ENCODE measurements at regions not wholly inside any gene's neighbourhood (a gene's known extent, or its start where the extent isn't known, plus 50 kb on each side); places are given as distances from the start of the nearest gene placed in this dataset.
"Not testable (repeated sequence)": the region's sequence is repeated elsewhere in the genome, so short reads cannot be mapped to it uniquely, and the experiment has no call there.

DNA sequence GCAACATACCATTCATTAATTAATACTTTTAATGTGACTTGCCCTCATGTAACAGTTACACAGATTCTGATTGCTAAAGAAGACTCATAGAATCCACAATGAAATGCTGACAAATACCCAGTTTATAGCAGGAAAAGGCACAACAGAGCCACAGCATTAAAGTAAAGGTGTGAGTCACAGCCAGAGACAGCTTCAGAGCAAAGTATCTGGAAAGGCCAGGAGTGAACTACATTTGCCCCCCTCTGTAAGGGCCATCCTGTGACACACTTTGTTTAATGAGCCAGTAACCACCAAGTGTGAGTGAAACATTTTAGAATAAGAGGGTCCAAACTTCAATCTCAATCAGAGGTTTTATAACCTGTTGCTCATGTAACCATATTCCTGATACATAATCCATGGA lies 133.8 kb upstream of the TACR3 start:
- DNase-seq (no peak), ATAC-seq (no peak)
- TF ChIP-seq, protein P1, sequence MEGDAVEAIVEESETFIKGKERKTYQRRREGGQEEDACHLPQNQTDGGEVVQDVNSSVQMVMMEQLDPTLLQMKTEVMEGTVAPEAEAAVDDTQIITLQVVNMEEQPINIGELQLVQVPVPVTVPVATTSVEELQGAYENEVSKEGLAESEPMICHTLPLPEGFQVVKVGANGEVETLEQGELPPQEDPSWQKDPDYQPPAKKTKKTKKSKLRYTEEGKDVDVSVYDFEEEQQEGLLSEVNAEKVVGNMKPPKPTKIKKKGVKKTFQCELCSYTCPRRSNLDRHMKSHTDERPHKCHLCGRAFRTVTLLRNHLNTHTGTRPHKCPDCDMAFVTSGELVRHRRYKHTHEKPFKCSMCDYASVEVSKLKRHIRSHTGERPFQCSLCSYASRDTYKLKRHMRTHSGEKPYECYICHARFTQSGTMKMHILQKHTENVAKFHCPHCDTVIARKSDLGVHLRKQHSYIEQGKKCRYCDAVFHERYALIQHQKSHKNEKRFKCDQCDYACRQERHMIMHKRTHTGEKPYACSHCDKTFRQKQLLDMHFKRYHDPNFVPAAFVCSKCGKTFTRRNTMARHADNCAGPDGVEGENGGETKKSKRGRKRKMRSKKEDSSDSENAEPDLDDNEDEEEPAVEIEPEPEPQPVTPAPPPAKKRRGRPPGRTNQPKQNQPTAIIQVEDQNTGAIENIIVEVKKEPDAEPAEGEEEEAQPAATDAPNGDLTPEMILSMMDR (IDR thresholded peaks at IDR 0.05): no peak
- TF ChIP-seq POLR2A (IDR thresholded peaks at IDR 0.05): no peak
- H3K36me3 ChIP-seq: no peaks in the 10 kb centered on the region
- H3K4me1 ChIP-seq: no peaks in the 10 kb centered on the region
- intact Hi-C loops (cut with DNase I): no loop called here
- no peak overlapping the region for H3K27ac ChIP-seq
- no peaks in the 10 kb centered on the region for H3K27me3 ChIP-seq
- H3K4me3 ChIP-seq: no peak overlapping the region
- no peaks in the 10 kb centered on the region for H3K9me3 ChIP-seq

DNA sequence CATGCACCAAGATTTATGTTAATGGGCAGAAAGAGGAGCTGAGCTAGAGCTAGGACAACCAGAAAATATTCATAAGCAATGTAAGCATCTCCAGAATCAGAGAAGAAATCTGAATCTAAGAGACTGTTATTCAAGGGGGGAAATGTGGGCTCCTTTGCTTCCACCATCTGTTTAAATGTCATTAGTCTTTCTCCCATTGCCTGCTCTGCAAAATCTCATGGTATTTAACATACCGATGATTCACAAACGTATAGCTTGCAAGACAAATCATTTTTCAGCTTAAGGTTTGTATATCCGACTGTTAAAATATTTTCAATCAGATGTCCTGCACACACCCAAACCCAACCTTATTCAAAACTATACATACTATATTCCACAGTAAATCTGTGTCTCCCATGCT lies 133.4 kb upstream of the TACR3 start:
- WGBS (ENCODE audit: insufficient coverage, low coverage, low lambda C conversion rate, missing lambda C conversion rate): 36% methylated on average over 2 of the region's 3 CpGs
- Histone ChIP-seq H3K4me3 (no peak overlapping the region), H3K9me3 (no peaks in the 10 kb centered on the region), H3K27me3 (no peaks in the 10 kb centered on the region), H3K4me1 (no peaks in the 10 kb centered on the region), H3K27ac (no peak overlapping the region), H3K36me3 (no peaks in the 10 kb centered on the region)
- no peak for DNase-seq
- no peak for TF ChIP-seq POLR2A (IDR thresholded peaks at IDR 0.05)
- TF ChIP-seq, protein P1 (IDR thresholded peaks at IDR 0.05): no peak
- intact Hi-C loops (cut with DNase I): no loop called here
- ATAC-seq: no peak

DNA sequence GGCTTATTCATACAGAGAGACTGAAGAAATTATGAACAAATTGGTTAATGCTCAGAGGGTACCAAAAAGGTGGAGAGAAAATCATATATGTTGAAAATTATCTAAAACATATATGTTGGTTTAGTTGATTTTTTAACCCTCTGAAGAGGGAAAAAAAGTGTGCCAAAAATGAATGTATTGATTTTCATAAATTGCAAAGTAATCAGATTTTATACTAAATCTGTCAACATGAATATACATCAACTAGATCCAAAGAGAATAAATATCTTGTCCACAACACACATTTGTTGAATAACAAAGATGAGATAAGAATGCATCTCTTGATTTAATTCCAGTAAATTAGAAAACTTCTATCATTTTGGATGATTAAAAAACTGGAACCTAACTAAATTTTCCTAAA lies 125.3 kb upstream of the TACR3 start:
- no peaks in the 10 kb centered on the region for H3K36me3 ChIP-seq
- TF ChIP-seq, protein P1 (IDR thresholded peaks at IDR 0.05): no peak
- TF ChIP-seq POLR2A (IDR thresholded peaks at IDR 0.05): no peak
- H3K27ac ChIP-seq: no peak overlapping the region
- no peaks in the 10 kb centered on the region for H3K27me3 ChIP-seq
- no peaks in the 10 kb centered on the region for H3K4me1 ChIP-seq
- intact Hi-C loops (cut with DNase I): no loop called here
- no peak for ATAC-seq
- no peak overlapping the region for H3K4me3 ChIP-seq
- no peaks in the 10 kb centered on the region for H3K9me3 ChIP-seq
- no peak for DNase-seq

DNA sequence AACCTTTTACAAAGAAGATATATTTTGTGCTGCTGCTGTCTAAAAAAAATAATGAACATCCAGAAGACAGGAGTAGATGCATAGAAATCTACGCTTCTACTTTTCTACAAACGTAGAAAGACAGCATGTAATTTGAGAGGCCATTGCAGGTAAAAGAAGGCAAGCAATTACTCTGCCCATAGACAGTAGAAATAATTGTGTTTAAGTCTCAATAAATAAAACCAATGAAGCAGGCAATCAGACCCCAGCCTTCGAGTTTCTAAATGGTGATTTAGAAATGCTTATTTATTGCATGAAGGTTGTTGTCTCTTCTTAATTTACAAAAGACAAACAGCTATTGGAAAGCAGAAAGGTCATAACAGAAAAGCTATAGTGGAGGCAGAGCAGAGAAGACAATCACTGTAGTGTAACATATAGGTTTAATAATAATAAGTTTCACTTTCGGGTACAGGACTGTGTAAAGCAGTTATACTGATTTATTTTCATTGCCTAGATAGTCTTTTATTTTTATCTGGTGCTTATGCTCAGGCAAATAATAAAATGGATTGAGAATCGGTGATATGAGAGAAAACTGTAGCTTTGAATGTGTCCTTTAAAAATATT lies 123.0 kb upstream of the TACR3 start:
- Histone ChIP-seq H3K9me3 (no peaks in the 10 kb centered on the region), H3K27me3 (no peaks in the 10 kb centered on the region), H3K4me3 (no peak overlapping the region), H3K4me1 (no peaks in the 10 kb centered on the region), H3K27ac (no peak overlapping the region), H3K36me3 (no peaks in the 10 kb centered on the region)
- no peak for TF ChIP-seq POLR2A (IDR thresholded peaks at IDR 0.05)
- TF ChIP-seq, protein P1 (IDR thresholded peaks at IDR 0.05): no peak
- intact Hi-C loops (cut with DNase I): no loop called here
- 43% methylated on average over 5 of the region's 5 CpGs for WGBS (ENCODE audit: insufficient coverage, low coverage, low lambda C conversion rate, missing lambda C conversion rate)
- ATAC-seq (no peak), DNase-seq (no peak)

DNA sequence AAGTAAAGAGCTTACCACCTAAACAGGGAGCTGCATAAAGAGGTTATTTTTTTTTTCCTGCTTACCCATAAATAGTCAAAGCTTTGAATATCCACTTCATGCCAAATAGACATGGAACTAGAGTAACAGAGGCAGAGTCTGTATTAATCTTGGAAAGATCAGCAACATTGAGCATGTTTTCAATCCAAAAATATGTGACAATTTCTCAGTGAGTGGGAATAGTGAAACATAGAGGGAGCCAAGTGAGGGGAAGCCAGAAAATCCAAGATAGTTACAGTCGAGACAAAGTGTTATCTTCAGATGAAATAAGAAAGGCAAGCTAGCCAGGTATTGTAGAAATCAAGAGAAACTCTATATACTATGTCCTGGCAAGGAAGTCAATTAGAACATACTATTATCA lies 122.3 kb upstream of the TACR3 start:
- Histone ChIP-seq H3K4me1 (no peaks in the 10 kb centered on the region), H3K27ac (no peak overlapping the region), H3K36me3 (no peaks in the 10 kb centered on the region), H3K4me3 (no peak overlapping the region), H3K9me3 (no peaks in the 10 kb centered on the region), H3K27me3 (no peaks in the 10 kb centered on the region)
- DNase-seq (no peak), ATAC-seq (no peak)
- WGBS (ENCODE audit: insufficient coverage, low coverage, low lambda C conversion rate, missing lambda C conversion rate): 46% methylated on average over 1 of the region's 1 CpG
- intact Hi-C loops (cut with DNase I): no loop called here
- no peak for TF ChIP-seq POLR2A (IDR thresholded peaks at IDR 0.05)
- TF ChIP-seq, protein P1 (IDR thresholded peaks at IDR 0.05): no peak

DNA sequence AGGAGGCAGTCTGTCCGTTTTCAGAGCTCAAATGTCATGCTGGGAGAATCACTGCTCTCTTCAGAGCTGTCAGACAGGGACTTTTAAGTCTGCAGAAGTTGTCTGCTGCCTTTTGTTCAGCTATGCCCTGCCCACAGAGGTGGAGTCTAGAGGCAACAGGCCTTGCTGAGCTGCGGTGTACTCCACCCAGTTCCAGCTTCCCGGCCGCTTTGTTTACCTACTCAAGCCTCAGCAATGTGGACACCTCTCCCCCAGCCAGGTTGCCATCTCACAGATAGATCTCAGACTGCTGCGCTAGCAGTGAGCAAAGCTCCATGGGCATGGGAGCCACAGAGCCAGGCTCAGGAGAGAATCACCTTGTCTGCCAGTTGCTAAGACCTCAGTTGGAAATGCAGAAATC lies 90.5 kb upstream of the TACR3 start:
- H3K36me3 ChIP-seq; DNase-seq; H3K27me3 ChIP-seq; H3K9me3 ChIP-seq; H3K4me1 ChIP-seq; H3K4me3 ChIP-seq; H3K27ac ChIP-seq; ATAC-seq; intact Hi-C loops (cut with DNase I): not testable (repeated sequence)
- 35% methylated on average over 3 of the region's 5 CpGs for WGBS (ENCODE audit: insufficient coverage, low coverage, low lambda C conversion rate, missing lambda C conversion rate)
